Upper lobe of right lung (tissue), 1 donor: ENCODE measurements at regions not wholly inside any gene's neighbourhood (a gene's known extent, or its start where the extent isn't known, plus 50 kb on each side); places are given as distances from the start of the nearest gene placed in this dataset.

Source experiments
- ATAC-seq: fragments of 200-7000 bp; cut with Tn5 transposase; one replicate; pipeline ENCODE4 v1.9.1; 2020; ENCODE audit warnings: mild to moderate bottlenecking, moderate library complexity
- DNase-seq: peaks from one replicate; pipeline ENCODE4 v3.0.0-alpha.2; 2020
- H3K27ac ChIP-seq: fragments of 200-600 bp; one replicate; pipeline ENCODE4 v1.8.0; 2022
- H3K27me3 ChIP-seq: fragments of 200-600 bp; one replicate; pipeline ENCODE4 v1.8.0; 2022; ENCODE audit warnings: mild to moderate bottlenecking
- H3K36me3 ChIP-seq: fragments of 200-600 bp; one replicate; pipeline ENCODE4 v1.8.0; 2022
- H3K4me1 ChIP-seq: fragments of 200-600 bp; one replicate; pipeline ENCODE4 v1.8.0; 2022
- H3K4me3 ChIP-seq: fragments of 200-600 bp; one replicate; pipeline ENCODE4 v1.8.0; 2022; ENCODE audit warnings: mild to moderate bottlenecking
- H3K9me3 ChIP-seq: fragments of 200-600 bp; one replicate; pipeline ENCODE4 v1.8.0; 2022
- intact Hi-C: fragments of 100-400 bp; cut with DNase I; formaldehyde crosslinking; loops from one replicate; pipeline ENCODE4 v1.11.0; 2022
- TF ChIP-seq, protein P1 (sequence below): fragments of 200-600 bp; IDR thresholded peaks from one replicate; pipeline ENCODE4 v1.8.0; 2022; ENCODE audit warnings: antibody characterized with exemption
- donor health status: DM: no; HTN: yes; CAD: no; lungs with severe emphysema.

DNA sequence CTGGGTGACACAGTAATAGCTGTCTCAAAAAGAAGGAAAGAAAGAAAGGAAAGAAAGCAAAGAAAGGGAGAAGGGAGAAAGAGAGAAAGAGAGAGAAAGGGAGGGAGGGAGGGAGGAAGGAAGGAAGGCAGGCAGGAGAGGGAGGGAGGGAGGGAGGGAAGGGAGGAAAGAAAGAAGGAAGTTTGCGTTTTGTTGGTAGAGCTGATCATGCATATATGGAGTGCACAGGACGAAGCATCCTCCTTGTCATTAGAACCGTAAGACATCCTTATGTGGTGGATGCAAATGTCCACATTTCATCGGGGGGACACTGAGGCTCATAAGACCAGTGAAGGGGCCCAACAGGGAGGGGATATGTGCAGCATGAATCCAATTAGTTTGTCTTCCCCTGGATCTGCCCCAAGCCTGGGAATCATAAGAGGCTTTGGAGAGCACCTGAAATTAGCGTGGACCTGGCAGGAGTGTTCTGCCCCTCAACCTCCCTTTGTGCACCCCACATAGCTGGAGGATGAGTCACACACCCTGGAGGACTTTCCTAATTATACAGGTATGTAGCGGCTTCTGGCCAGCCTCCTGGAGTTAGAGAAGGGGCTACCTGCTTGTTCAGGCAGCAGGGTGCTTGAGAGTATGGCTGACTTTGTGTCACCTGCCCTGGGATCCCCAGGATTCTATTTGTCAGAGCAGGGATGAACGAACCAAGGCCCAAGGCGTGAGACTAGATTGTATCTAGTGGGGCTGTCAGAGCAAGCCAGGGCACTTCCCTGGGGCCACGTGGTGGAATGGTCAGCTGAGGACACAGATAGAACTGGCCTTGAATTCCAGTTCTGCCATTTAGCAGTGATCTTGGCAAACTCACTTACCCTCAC is 119.7 kb upstream of the CD82 start:
- no peak overlapping the region for H3K4me3 ChIP-seq
- TF ChIP-seq, protein P1, sequence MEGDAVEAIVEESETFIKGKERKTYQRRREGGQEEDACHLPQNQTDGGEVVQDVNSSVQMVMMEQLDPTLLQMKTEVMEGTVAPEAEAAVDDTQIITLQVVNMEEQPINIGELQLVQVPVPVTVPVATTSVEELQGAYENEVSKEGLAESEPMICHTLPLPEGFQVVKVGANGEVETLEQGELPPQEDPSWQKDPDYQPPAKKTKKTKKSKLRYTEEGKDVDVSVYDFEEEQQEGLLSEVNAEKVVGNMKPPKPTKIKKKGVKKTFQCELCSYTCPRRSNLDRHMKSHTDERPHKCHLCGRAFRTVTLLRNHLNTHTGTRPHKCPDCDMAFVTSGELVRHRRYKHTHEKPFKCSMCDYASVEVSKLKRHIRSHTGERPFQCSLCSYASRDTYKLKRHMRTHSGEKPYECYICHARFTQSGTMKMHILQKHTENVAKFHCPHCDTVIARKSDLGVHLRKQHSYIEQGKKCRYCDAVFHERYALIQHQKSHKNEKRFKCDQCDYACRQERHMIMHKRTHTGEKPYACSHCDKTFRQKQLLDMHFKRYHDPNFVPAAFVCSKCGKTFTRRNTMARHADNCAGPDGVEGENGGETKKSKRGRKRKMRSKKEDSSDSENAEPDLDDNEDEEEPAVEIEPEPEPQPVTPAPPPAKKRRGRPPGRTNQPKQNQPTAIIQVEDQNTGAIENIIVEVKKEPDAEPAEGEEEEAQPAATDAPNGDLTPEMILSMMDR: no peak
- peak; percentile 84 for ATAC-seq
- no peaks in the 10 kb centered on the region for H3K9me3 ChIP-seq
- H3K27me3 ChIP-seq: no peaks in the 10 kb centered on the region
- H3K4me1 ChIP-seq: no peaks in the 10 kb centered on the region
- no peaks in the 10 kb centered on the region for H3K36me3 ChIP-seq
- intact Hi-C loops: no loop called here
- H3K27ac ChIP-seq: no peak overlapping the region
- DNase-seq: no peak

DNA sequence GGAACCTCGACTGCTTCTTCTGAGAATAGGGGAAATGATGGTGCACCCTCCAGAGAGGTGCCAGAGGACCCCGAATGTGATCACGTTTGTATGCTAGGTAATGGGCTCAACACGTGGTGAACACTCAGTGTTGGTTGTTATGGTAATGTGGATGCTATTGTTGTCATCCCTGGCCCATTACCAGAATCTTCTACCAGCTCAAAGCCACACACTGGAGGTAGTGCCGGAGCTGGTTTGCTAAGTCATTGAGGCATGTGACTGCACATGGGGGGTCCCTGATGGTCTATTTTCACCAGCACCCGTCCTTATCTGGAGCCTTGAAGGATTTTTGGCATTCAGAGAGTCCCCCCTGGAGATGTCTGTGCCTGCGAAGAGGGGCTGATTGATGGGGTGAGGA is 119.1 kb upstream of the CD82 start:
- Histone ChIP-seq H3K4me1 (no peaks in the 10 kb centered on the region), H3K9me3 (no peaks in the 10 kb centered on the region), H3K27me3 (no peaks in the 10 kb centered on the region), H3K36me3 (no peaks in the 10 kb centered on the region), H3K4me3 (no peak overlapping the region), H3K27ac (no peak overlapping the region)
- DNase-seq: no peak
- intact Hi-C loops: no loop called here
- no peak for ATAC-seq
- TF ChIP-seq, protein P1: no peak

- ATAC-seq: no peak
- intact Hi-C loops: no loop called here
- no peaks in the 10 kb centered on the region for H3K36me3 ChIP-seq
Observed at GRCh38 chr11:44446996-44447771, 118.3 kb upstream of the CD82 start.

DNA sequence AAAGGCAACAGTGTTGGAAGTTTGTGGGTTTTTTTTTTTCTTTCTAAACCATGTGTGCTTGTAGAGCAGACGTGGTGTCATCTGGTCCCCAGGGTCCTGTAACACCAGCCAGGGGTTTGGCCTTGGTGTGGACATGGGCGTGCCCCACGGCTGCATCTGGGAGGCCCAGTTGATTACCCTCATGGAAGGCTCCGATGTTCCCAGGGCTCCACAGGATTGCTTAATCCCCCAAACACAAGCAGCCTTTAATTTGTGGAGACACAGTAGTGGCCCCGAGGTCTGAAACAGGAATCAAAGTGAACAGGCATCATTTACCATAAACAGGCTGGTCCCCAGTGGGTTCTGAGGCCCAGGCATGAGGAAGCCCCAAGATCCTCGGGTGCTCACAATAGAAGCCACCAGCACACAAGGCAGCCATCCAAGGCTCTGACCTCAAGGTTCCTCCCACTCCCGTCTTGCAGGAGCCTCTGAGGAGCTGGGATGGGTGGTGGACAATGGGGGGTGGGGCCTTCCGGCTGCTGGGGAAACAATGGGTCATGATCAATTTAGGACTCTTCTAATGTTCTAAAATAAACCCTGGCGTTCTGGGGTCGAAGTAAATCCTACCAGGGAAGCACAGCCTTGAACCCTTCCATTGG is 115.0 kb upstream of the CD82 start:
- no peak overlapping the region for H3K4me3 ChIP-seq
- H3K36me3 ChIP-seq: no peaks in the 10 kb centered on the region
- H3K27ac ChIP-seq: no peak overlapping the region
- DNase-seq: no peak
- H3K4me1 ChIP-seq: no peaks in the 10 kb centered on the region
- intact Hi-C loops: no loop called here
- H3K9me3 ChIP-seq: no peaks in the 10 kb centered on the region
- H3K27me3 ChIP-seq: no peaks in the 10 kb centered on the region
- TF ChIP-seq, protein P1: no peak
- ATAC-seq: no peak

More at GRCh38 chr11:44446996-44447771, 118.3 kb upstream of the CD82 start:
- H3K4me3 ChIP-seq: no peak overlapping the region
- H3K27ac ChIP-seq: no peak overlapping the region
- no peaks in the 10 kb centered on the region for H3K27me3 ChIP-seq
- no peak for DNase-seq
- H3K9me3 ChIP-seq: no peaks in the 10 kb centered on the region
- TF ChIP-seq, protein P1: no peak
- no peaks in the 10 kb centered on the region for H3K4me1 ChIP-seq

- TF ChIP-seq, protein P1: no peak
- no peak for ATAC-seq
- H3K4me1 ChIP-seq: no peaks in the 10 kb centered on the region
Observed at GRCh38 chr11:44451706-44452105, 113.8 kb upstream of the CD82 start.

More at GRCh38 chr11:44451706-44452105, 113.8 kb upstream of the CD82 start:
- no peak for DNase-seq
- Histone ChIP-seq H3K9me3 (no peaks in the 10 kb centered on the region), H3K36me3 (no peaks in the 10 kb centered on the region), H3K27me3 (no peaks in the 10 kb centered on the region), H3K4me3 (no peak overlapping the region), H3K27ac (no peak overlapping the region)
- intact Hi-C loops: no loop called here
